ENCODE measurements at regions not wholly inside any gene's neighbourhood (a gene's known extent, or its start where the extent isn't known, plus 50 kb on each side); places are given as distances from the start of the nearest gene placed in this dataset.

- no peak for TF ChIP-seq CTCF (IDR thresholded peaks at IDR 0.05)
- TF ChIP-seq POLR2A (IDR thresholded peaks at IDR 0.05) = no peak
- no peak for TF ChIP-seq EP300 (IDR thresholded peaks at IDR 0.05; ENCODE audit: low read depth)
- TF ChIP-seq POLR2AphosphoS5 (IDR thresholded peaks at IDR 0.05) = no peak
Measured at GRCh38 chr7:86207740-86208139, 436.0 kb upstream of the GRM3 start.
